Vagina (tissue), 2 donors: ENCODE measurements at regions not wholly inside any gene's neighbourhood (a gene's known extent, or its start where the extent isn't known, plus 50 kb on each side); places are given as distances from the start of the nearest gene placed in this dataset.

ENCODE experiments used
- DNase-seq, 2 donors: peaks; one replicate each; pipeline ENCODE4 v3.0.0-alpha.2; 2017; ENCODE audit errors: extremely low spot score in 2 of 2
- H3K27ac ChIP-seq: fragments of 200-600 bp; sonication (generic); one replicate; pipeline ENCODE4 v1.5.1; 2019
- H3K27me3 ChIP-seq: fragments of 200-600 bp; sonication (generic); one replicate; pipeline ENCODE4 v1.5.1; 2019
- H3K36me3 ChIP-seq, 2 donors: fragments of 200-600 bp; sonication (generic); one replicate each; pipeline ENCODE4 v1.5.1; 2017 to 2019
- H3K4me1 ChIP-seq: fragments of 200-600 bp; sonication (generic); one replicate; pipeline ENCODE4 v1.5.1; 2019
- H3K4me3 ChIP-seq, 2 donors: fragments of 200-600 bp; sonication (generic); 1 replicate in 1 of 2; 2 replicates in 1 of 2; pipeline ENCODE4 v1.5.1; 2016 to 2019
- H3K9me3 ChIP-seq: fragments of 200-600 bp; sonication (generic); one replicate; pipeline ENCODE4 v1.5.1; 2019
- POLR2A ChIP-seq, 2 donors: fragments of 450-650 bp; IDR thresholded peaks; one replicate each; pipeline ENCODE4 v1.6.1; 2017; ENCODE audit warnings: antibody characterized with exemption in 2 of 2, mild to moderate bottlenecking in 2 of 2, moderate library complexity in 2 of 2
- POLR2AphosphoS5 ChIP-seq, 2 donors: sonication (generic); formaldehyde crosslinking; IDR thresholded peaks; one replicate each; pipeline ENCODE4 v1.9.0; 2017; ENCODE audit warnings: antibody characterized with exemption in 2 of 2, mild to moderate bottlenecking in 2 of 2, low read depth in 1 of 2; ENCODE audit not compliant: insufficient read depth in 1 of 2
- intact Hi-C: fragments of 100-400 bp; cut with DNase I; formaldehyde crosslinking; loops from one replicate; pipeline ENCODE4 v1.15.1; 2023
- TF ChIP-seq, protein P1 (sequence below), 3 experiments: fragments of 450-650 bp in 2 of 3; fragments of 200-600 bp in 1 of 3; sonication (generic) in 1 of 3; IDR thresholded peaks; one replicate each; pipeline ENCODE4 v1.5.1; 2017 to 2019; ENCODE audit warnings: antibody characterized with exemption in 3 of 3, mild to moderate bottlenecking in 2 of 3, moderate library complexity in 2 of 3

DNA sequence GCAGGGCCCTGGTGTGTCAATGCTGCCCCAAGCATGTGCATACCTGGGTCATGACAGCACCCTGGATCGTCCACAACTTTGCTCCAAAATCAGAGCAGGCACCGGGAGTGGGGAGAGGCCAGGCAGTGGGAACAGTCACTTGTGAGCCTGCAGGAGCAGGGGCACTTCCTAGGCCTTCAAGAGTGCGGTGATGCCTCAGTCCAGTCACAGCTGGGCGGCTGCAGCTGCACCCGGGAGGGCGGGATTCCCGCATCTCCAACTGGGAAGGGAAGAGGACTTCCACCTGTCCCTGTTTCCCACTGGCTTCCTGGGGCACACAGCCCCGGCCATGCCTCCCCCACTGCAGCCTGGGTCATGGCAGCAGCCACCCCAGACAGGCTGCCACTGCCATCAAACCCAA, 191.3 kb upstream of the DEFB112 start:
- TF ChIP-seq, protein P1, sequence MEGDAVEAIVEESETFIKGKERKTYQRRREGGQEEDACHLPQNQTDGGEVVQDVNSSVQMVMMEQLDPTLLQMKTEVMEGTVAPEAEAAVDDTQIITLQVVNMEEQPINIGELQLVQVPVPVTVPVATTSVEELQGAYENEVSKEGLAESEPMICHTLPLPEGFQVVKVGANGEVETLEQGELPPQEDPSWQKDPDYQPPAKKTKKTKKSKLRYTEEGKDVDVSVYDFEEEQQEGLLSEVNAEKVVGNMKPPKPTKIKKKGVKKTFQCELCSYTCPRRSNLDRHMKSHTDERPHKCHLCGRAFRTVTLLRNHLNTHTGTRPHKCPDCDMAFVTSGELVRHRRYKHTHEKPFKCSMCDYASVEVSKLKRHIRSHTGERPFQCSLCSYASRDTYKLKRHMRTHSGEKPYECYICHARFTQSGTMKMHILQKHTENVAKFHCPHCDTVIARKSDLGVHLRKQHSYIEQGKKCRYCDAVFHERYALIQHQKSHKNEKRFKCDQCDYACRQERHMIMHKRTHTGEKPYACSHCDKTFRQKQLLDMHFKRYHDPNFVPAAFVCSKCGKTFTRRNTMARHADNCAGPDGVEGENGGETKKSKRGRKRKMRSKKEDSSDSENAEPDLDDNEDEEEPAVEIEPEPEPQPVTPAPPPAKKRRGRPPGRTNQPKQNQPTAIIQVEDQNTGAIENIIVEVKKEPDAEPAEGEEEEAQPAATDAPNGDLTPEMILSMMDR (IDR thresholded peaks at IDR 0.05) = no peak
- TF ChIP-seq POLR2AphosphoS5 (IDR thresholded peaks at IDR 0.05; ENCODE audit: insufficient read depth in 1 of 2, low read depth in 1 of 2) = no peak
- no peak for TF ChIP-seq POLR2A (IDR thresholded peaks at IDR 0.05)
- H3K4me3 ChIP-seq = no peak overlapping the region
- no peak overlapping the region for H3K27ac ChIP-seq
- intact Hi-C loops = no loop called here
- H3K4me1 ChIP-seq = no peaks in the 10 kb centered on the region
- no peaks in the 10 kb centered on the region for H3K9me3 ChIP-seq
- DNase-seq = no peak
- no peaks in the 10 kb centered on the region for H3K36me3 ChIP-seq
- no peaks in the 10 kb centered on the region for H3K27me3 ChIP-seq

DNA sequence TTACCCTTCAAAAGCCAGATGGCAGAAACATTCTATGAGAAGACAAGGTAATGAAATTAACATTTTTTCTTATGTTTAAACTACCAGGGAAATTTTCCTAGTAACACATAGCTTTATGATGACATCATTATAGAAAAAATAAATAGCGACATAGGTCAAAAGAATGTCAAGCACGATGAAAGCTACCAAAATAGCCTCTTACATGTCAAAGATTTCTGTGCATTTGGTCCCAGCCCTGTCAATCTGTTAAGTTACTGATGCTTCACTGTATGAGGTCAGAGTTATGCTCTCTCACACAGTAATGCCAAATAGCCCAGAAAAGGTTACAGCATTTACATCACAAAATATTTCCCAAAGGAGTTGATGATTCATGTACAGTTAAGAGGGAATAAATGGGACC, 199.8 kb upstream of the DEFB112 start:
- no peak for TF ChIP-seq POLR2A (IDR thresholded peaks at IDR 0.05)
- no peak for TF ChIP-seq POLR2AphosphoS5 (IDR thresholded peaks at IDR 0.05; ENCODE audit: insufficient read depth in 1 of 2, low read depth in 1 of 2)
- TF ChIP-seq, protein P1 (IDR thresholded peaks at IDR 0.05) = no peak

DNA sequence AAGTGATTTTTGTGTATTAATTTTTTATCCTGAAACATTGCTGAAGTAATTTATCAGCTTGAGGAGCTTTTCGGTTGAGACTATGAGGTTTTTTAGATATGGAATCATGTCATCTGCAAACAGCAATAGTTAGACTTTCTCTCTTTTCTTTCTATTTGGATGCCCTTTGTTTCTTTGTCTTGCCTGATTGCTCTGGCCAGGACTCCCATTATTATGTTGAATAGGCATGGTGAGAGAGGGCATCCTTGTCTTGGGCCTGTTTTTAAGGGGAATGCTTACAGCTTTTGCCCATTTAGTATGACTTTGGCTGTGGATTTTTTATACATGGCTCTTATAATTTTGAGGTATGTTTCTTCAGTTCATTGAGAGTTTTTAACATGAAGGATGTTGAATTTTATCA, 207.6 kb upstream of the DEFB112 start:
- H3K9me3 ChIP-seq = no peaks in the 10 kb centered on the region
- DNase-seq = no peak
- H3K36me3 ChIP-seq = no peaks in the 10 kb centered on the region
- intact Hi-C loops = no loop called here
- H3K27me3 ChIP-seq = no peaks in the 10 kb centered on the region
- no peaks in the 10 kb centered on the region for H3K4me1 ChIP-seq
- H3K4me3 ChIP-seq = no peak overlapping the region
- TF ChIP-seq POLR2AphosphoS5 (IDR thresholded peaks at IDR 0.05; ENCODE audit: insufficient read depth in 1 of 2, low read depth in 1 of 2) = no peak
- TF ChIP-seq POLR2A (IDR thresholded peaks at IDR 0.05) = no peak
- TF ChIP-seq, protein P1 (IDR thresholded peaks at IDR 0.05) = no peak
- H3K27ac ChIP-seq = no peak overlapping the region

More for the DNA sequence above, 199.8 kb upstream of the DEFB112 start:
- no peak for DNase-seq
- Histone ChIP-seq H3K4me1 (no peaks in the 10 kb centered on the region), H3K27ac (no peak overlapping the region), H3K27me3 (no peaks in the 10 kb centered on the region), H3K4me3 (no peak overlapping the region), H3K9me3 (no peaks in the 10 kb centered on the region), H3K36me3 (no peaks in the 10 kb centered on the region)
- intact Hi-C loops = no loop called here

DNA sequence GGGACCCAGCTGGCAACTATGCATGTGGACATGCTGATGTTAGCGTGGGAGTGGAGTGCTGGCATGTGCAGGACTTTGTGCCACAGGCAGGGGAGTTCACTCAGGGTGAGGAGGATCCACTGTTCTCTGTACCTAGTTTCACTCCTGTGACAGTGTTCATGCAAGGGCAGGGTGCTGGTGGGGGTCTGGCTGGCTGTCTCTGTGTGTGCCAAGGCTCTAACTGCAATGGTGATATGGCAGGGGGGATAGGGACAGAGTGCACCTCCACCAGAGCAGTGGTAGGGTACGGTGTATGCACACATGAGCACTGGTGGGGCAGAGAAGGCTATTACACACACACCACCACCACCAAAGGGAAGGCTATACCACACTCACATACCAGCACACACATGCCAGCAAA, 210.2 kb upstream of the DEFB112 start:
- Histone ChIP-seq H3K9me3 (no peaks in the 10 kb centered on the region), H3K27ac (no peak overlapping the region), H3K27me3 (no peaks in the 10 kb centered on the region), H3K4me1 (no peaks in the 10 kb centered on the region), H3K36me3 (no peaks in the 10 kb centered on the region), H3K4me3 (no peak overlapping the region)
- TF ChIP-seq, protein P1 (IDR thresholded peaks at IDR 0.05) = no peak
- no peak for TF ChIP-seq POLR2A (IDR thresholded peaks at IDR 0.05)
- DNase-seq = no peak
- intact Hi-C loops = no loop called here

DNA sequence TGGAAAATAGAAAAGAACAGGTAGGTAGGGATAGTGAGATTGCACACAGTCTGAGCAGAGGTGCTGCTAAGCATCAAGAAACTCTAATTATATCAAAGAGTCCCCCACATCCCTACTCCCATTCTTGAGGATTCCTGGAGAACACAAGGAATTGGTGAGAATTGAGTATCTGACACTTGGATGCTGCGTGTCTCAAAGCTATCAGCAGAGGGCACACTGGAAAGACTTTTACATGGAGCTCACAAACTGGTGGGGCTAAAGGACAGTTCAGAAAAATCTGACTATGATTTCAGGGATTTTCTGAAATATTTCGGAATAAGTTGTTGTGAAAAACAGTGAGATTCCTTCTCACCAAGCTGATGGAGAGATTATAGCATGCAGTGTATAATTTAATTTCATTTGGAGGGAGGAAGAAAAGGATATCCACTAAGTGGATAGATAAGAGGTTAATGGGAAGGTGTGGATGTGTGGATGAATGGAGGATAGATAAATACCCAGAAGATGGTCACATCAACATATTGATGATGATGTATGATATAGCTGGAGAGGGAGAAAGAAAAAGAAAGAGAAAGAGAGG, 215.4 kb upstream of the DEFB112 start:
- Histone ChIP-seq H3K27ac (no peak overlapping the region), H3K4me3 (no peak overlapping the region), H3K36me3 (no peaks in the 10 kb centered on the region), H3K9me3 (no peaks in the 10 kb centered on the region), H3K27me3 (no peaks in the 10 kb centered on the region), H3K4me1 (no peaks in the 10 kb centered on the region)
- DNase-seq = no peak
- intact Hi-C loops = no loop called here
- TF ChIP-seq POLR2AphosphoS5 (IDR thresholded peaks at IDR 0.05; ENCODE audit: insufficient read depth in 1 of 2, low read depth in 1 of 2) (no peak), POLR2A (IDR thresholded peaks at IDR 0.05) (no peak)
- TF ChIP-seq, protein P1 (IDR thresholded peaks at IDR 0.05) = no peak
